Right forelimb (tissue), 1 donor: ENCODE measurements at regions not wholly inside any gene's neighbourhood (a gene's known extent, or its start where the extent isn't known, plus 50 kb on each side); places are given as distances from the start of the nearest gene placed in this dataset.
"Not testable (repeated sequence)": the region's sequence is repeated elsewhere in the genome, so short reads cannot be mapped to it uniquely, and the experiment has no call there.

Experiments used
- DNase-seq: peaks from one replicate; pipeline ENCODE4 v3.0.0-alpha.2; 2018

- not testable (repeated sequence) for DNase-seq
Measured at GRCh38 chr11:67871168-67871567, 132.7 kb downstream of the UNC93B1 start.

GRCh38 chr11:67862896-67863295, 141.0 kb downstream of the UNC93B1 start:
- DNase-seq: not testable (repeated sequence)

GRCh38 chr11:67859513-67860161, 144.3 kb downstream of the UNC93B1 start:
- not testable (repeated sequence) for DNase-seq

- not testable (repeated sequence) for DNase-seq
Measured at GRCh38 chr11:67850747-67851146, 153.2 kb downstream of the UNC93B1 start.

GRCh38 chr11:67849766-67850165, 154.1 kb downstream of the UNC93B1 start:
- not testable (repeated sequence) for DNase-seq

GRCh38 chr11:67847896-67848875, 155.7 kb downstream of the UNC93B1 start:
- DNase-seq: not testable (repeated sequence)

- not testable (repeated sequence) for DNase-seq
Measured at GRCh38 chr11:67846303-67846702, 157.6 kb downstream of the UNC93B1 start.

- not testable (repeated sequence) for DNase-seq
Measured at GRCh38 chr11:67845296-67845695, 158.6 kb downstream of the UNC93B1 start.

GRCh38 chr11:67840599-67840998, 163.3 kb downstream of the UNC93B1 start:
- DNase-seq: not testable (repeated sequence)

- DNase-seq: not testable (repeated sequence)
Measured at GRCh38 chr11:67830152-67830551, 155.7 kb upstream of the ALDH3B2 start.

- DNase-seq: not testable (repeated sequence)
Measured at GRCh38 chr11:67826951-67827296, 152.5 kb upstream of the ALDH3B2 start.

- peak; percentile 60 for DNase-seq
Measured at GRCh38 chr11:67826028-67826950, 151.9 kb upstream of the ALDH3B2 start.

- DNase-seq: not testable (repeated sequence)
Measured at GRCh38 chr11:67824861-67825260, 150.4 kb upstream of the ALDH3B2 start.

- no peak for DNase-seq
Measured at GRCh38 chr11:67820081-67820480, 145.7 kb upstream of the ALDH3B2 start.

GRCh38 chr11:67817558-67817957, 143.1 kb upstream of the ALDH3B2 start:
- DNase-seq: not testable (repeated sequence)

- not testable (repeated sequence) for DNase-seq
Measured at GRCh38 chr11:67809301-67809700, 134.9 kb upstream of the ALDH3B2 start.

- not testable (repeated sequence) for DNase-seq
Measured at GRCh38 chr11:67807896-67808295, 133.5 kb upstream of the ALDH3B2 start.

GRCh38 chr11:67806728-67807235, 132.4 kb upstream of the ALDH3B2 start:
- not testable (repeated sequence) for DNase-seq

GRCh38 chr11:67806183-67806582, 131.8 kb upstream of the ALDH3B2 start:
- DNase-seq: peak; percentile 64

- peak; percentile 99 for DNase-seq
Measured at GRCh38 chr11:67805253-67806126, 131.1 kb upstream of the ALDH3B2 start.
